KMS-11 (cell line): ENCODE measurements at regions not wholly inside any gene's neighbourhood (a gene's known extent, or its start where the extent isn't known, plus 50 kb on each side); places are given as distances from the start of the nearest gene placed in this dataset.

Experiments used
- H2AFZ ChIP-seq: fragments of 200-600 bp; sonication (generic); 2 replicates; pipeline ENCODE4 v1.6.1; 2016; ENCODE audit warnings: antibody characterized with exemption, mixed run types, low read depth
- H3K27ac ChIP-seq: fragments of 200-600 bp; sonication (generic); 2 replicates; pipeline ENCODE4 v1.6.1; 2016; ENCODE audit warnings: mild to moderate bottlenecking, mixed run types
- H3K27me3 ChIP-seq: fragments of 200-600 bp; sonication (generic); 2 replicates; pipeline ENCODE4 v1.6.1; 2017; ENCODE audit warnings: mild to moderate bottlenecking, low read depth, mixed run types, moderate library complexity; ENCODE audit not compliant: insufficient read depth
- H3K36me3 ChIP-seq: fragments of 200-600 bp; sonication (generic); 2 replicates; pipeline ENCODE4 v1.6.1; 2017; ENCODE audit warnings: mild to moderate bottlenecking, mixed run types; ENCODE audit not compliant: insufficient read depth
- H3K4me1 ChIP-seq: fragments of 200-600 bp; sonication (generic); 2 replicates; pipeline ENCODE4 v1.6.1; 2016; ENCODE audit warnings: mild to moderate bottlenecking, low read depth, mixed run types; ENCODE audit not compliant: poor library complexity, severe bottlenecking
- H3K4me2 ChIP-seq: fragments of 200-600 bp; sonication (generic); 2 replicates; pipeline ENCODE4 v1.7.0; 2016; ENCODE audit warnings: mild to moderate bottlenecking, mixed run types
- H3K4me3 ChIP-seq: fragments of 200-600 bp; sonication (generic); IDR thresholded peaks from 2 replicates; pipeline ENCODE4 v1.6.1; 2017; ENCODE audit warnings: low read depth, low read length, mixed read lengths; ENCODE audit not compliant: insufficient read depth
- H3K79me2 ChIP-seq: fragments of 200-600 bp; sonication (generic); 2 replicates; pipeline ENCODE4 v1.6.1; 2016; ENCODE audit warnings: low read depth, mixed run types; ENCODE audit not compliant: insufficient read depth
- H3K9ac ChIP-seq: fragments of 200-600 bp; sonication (generic); 2 replicates; pipeline ENCODE4 v1.6.1; 2016; ENCODE audit warnings: mild to moderate bottlenecking, mixed run types
- H4K20me1 ChIP-seq: fragments of 200-600 bp; sonication (generic); 2 replicates; pipeline ENCODE4 v1.6.1; 2016; ENCODE audit warnings: mild to moderate bottlenecking, mixed run types; ENCODE audit not compliant: insufficient read depth
- CTCF ChIP-seq: fragments of 200-600 bp; sonication (generic); conservative IDR thresholded peaks from 2 replicates; pipeline ENCODE4 v1.6.1; 2017; ENCODE audit warnings: low read depth, mild to moderate bottlenecking, antibody characterized with exemption, low read length, moderate library complexity, mixed read lengths

- Histone ChIP-seq H3K4me2 (no peak overlapping the region), H3K36me3 (no peaks in the 10 kb centered on the region), H2AFZ (no peak overlapping the region), H3K9ac (no peak overlapping the region), H3K4me3 (no peak overlapping the region), H3K79me2 (no peaks in the 10 kb centered on the region), H3K27ac (no peak overlapping the region), H3K27me3 (no peaks in the 10 kb centered on the region), H4K20me1 (no peaks in the 10 kb centered on the region), H3K4me1 (no peaks in the 10 kb centered on the region)
- no peak for TF ChIP-seq CTCF
Observed at GRCh38 chr5:126189231-126189630, 234.0 kb upstream of the GRAMD2B start.

DNA sequence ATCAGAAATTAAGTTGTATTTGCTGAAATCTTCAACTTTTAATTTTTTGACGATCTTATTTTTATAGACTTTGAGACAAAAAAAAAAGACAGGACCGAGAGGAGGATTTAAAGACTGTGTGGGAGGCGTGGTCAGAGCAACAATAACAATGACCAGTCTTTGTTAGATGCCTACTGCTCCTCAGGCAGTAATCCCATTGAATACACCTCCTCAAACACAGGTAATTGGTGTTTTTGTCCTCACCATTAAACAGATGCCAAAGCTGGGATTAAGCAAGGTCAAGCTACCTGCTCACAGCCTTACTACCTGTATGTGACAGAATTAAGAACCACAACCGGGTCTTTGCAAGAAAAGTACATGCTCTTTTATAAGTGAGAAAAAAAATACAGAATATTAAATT, 233.3 kb upstream of the GRAMD2B start:
- Histone ChIP-seq H3K36me3 (no peaks in the 10 kb centered on the region), H4K20me1 (no peaks in the 10 kb centered on the region), H3K79me2 (no peaks in the 10 kb centered on the region), H3K27me3 (no peaks in the 10 kb centered on the region), H2AFZ (no peak overlapping the region), H3K9ac (no peak overlapping the region), H3K27ac (no peak overlapping the region), H3K4me2 (no peak overlapping the region), H3K4me3 (no peak overlapping the region), H3K4me1 (no peaks in the 10 kb centered on the region)
- no peak for TF ChIP-seq CTCF

DNA sequence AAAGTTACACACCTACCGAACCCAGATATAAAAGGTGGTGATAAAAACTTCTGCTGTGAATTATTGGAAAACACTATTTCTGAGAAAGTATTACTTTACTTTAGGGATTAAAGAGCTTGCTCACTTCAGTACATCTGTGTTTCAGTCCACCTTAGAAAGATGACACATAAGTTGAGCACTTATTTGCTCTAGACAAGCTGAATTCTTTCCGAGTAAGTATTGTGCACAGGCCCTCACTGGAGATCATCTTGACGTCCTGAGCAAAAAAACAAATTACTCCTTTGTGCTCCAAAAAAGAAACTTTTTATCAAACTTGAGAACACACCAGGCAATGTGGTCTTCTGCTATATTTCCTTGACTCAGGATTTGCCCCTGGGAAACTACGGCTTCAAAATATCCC, 231.0 kb upstream of the GRAMD2B start:
- TF ChIP-seq CTCF: no peak

GRCh38 chr5:126195410-126196100, 227.7 kb upstream of the GRAMD2B start:
- H3K9ac ChIP-seq: no peak overlapping the region

More for the DNA sequence above, 231.0 kb upstream of the GRAMD2B start:
- Histone ChIP-seq H2AFZ (no peak overlapping the region), H3K4me1 (no peaks in the 10 kb centered on the region), H3K27me3 (no peaks in the 10 kb centered on the region), H4K20me1 (no peaks in the 10 kb centered on the region), H3K36me3 (no peaks in the 10 kb centered on the region), H3K27ac (no peak overlapping the region), H3K9ac (no peak overlapping the region), H3K79me2 (no peaks in the 10 kb centered on the region), H3K4me3 (no peak overlapping the region), H3K4me2 (no peak overlapping the region)

More at GRCh38 chr5:126195410-126196100, 227.7 kb upstream of the GRAMD2B start:
- no peaks in the 10 kb centered on the region for H4K20me1 ChIP-seq
- no peaks in the 10 kb centered on the region for H3K4me1 ChIP-seq
- no peak for TF ChIP-seq CTCF
- no peak overlapping the region for H3K27ac ChIP-seq
- no peaks in the 10 kb centered on the region for H3K27me3 ChIP-seq
- no peaks in the 10 kb centered on the region for H3K36me3 ChIP-seq
- H3K79me2 ChIP-seq: no peaks in the 10 kb centered on the region
- H2AFZ ChIP-seq: no peak overlapping the region
- H3K4me3 ChIP-seq: no peak overlapping the region
- no peak overlapping the region for H3K4me2 ChIP-seq
